Uterus (tissue), 3 donors: ENCODE measurements at regions not wholly inside any gene's neighbourhood (a gene's known extent, or its start where the extent isn't known, plus 50 kb on each side); places are given as distances from the start of the nearest gene placed in this dataset.

Experiments
- DNase-seq, 2 donors: peaks; one replicate each; pipeline ENCODE4 v3.0.0-alpha.2; 2019 to 2020
- H3K27ac ChIP-seq, 2 donors: fragments of 200-600 bp; sonication (generic); 1 replicate in 1 of 2; 2 replicates in 1 of 2; pipeline ENCODE4 v1.5.1; 2016 to 2018
- H3K27me3 ChIP-seq, 2 donors: fragments of 200-600 bp; sonication (generic); one replicate each; pipeline ENCODE4 v1.5.1; 2018 to 2019; ENCODE audit warnings: control low read depth in 1 of 2
- H3K36me3 ChIP-seq, 2 donors: fragments of 200-600 bp; sonication (generic); one replicate each; pipeline ENCODE4 v1.5.1; 2019; ENCODE audit warnings: control low read depth in 1 of 2
- H3K4me1 ChIP-seq, 2 donors: fragments of 200-600 bp; sonication (generic); one replicate each; pipeline ENCODE4 v1.5.1; 2018 to 2019; ENCODE audit warnings: control low read depth in 1 of 2
- H3K4me3 ChIP-seq, 2 donors: fragments of 200-600 bp; sonication (generic); 1 replicate in 1 of 2; 2 replicates in 1 of 2; pipeline ENCODE4 v1.5.1; 2018 to 2019; ENCODE audit warnings: mild to moderate bottlenecking in 1 of 2
- H3K9me3 ChIP-seq, 2 donors: fragments of 200-600 bp; sonication (generic); one replicate each; pipeline ENCODE4 v1.5.1; 2019; ENCODE audit warnings: control low read depth in 1 of 2
- CTCF ChIP-seq, 4 experiments: fragments of 200-600 bp in 2 of 4; fragments of 450-650 bp in 2 of 4; sonication (generic) in 2 of 4; IDR thresholded peaks; one replicate each; pipeline ENCODE4 v1.5.1; 2016 to 2019; ENCODE audit warnings: antibody characterized with exemption in 4 of 4, mild to moderate bottlenecking in 2 of 4, moderate library complexity in 1 of 4
- POLR2A ChIP-seq, 2 donors: fragments of 450-650 bp; IDR thresholded peaks; one replicate each; pipeline ENCODE4 v1.6.1; 2016; ENCODE audit warnings: antibody characterized with exemption in 2 of 2, mild to moderate bottlenecking in 1 of 2, moderate library complexity in 1 of 2
- intact Hi-C: fragments of 100-400 bp; cut with DNase I; formaldehyde crosslinking; loops from one replicate; pipeline ENCODE4 v1.15.1; 2023; ENCODE audit warnings: low total_unique reads
- donor health status: DM: yes; HTN: yes; CAD: no.

GRCh38 chr3:139235192-139235591 lies 108.6 kb upstream of the MRPS22 start:
- H3K4me1 ChIP-seq = no peaks in the 10 kb centered on the region
- H3K4me3 ChIP-seq = no peak overlapping the region
- no peaks in the 10 kb centered on the region for H3K9me3 ChIP-seq
- no peaks in the 10 kb centered on the region for H3K27me3 ChIP-seq
- no peak overlapping the region for H3K27ac ChIP-seq
- H3K36me3 ChIP-seq = no peaks in the 10 kb centered on the region
- TF ChIP-seq POLR2A (IDR thresholded peaks at IDR 0.05) = no peak
- TF ChIP-seq CTCF (IDR thresholded peaks at IDR 0.05) = no peak
- no peak for DNase-seq
- intact Hi-C loops = no loop called here

GRCh38 chr3:139236336-139236735 lies 107.5 kb upstream of the MRPS22 start:
- no peaks in the 10 kb centered on the region for H3K4me1 ChIP-seq
- H3K4me3 ChIP-seq = no peak overlapping the region
- H3K27me3 ChIP-seq = no peaks in the 10 kb centered on the region
- intact Hi-C loops = no loop called here
- H3K27ac ChIP-seq = no peak overlapping the region
- H3K9me3 ChIP-seq = no peaks in the 10 kb centered on the region
- DNase-seq = no peak
- no peaks in the 10 kb centered on the region for H3K36me3 ChIP-seq
- TF ChIP-seq CTCF (IDR thresholded peaks at IDR 0.05) (no peak), POLR2A (IDR thresholded peaks at IDR 0.05) (no peak)

- Histone ChIP-seq H3K27me3 (no peaks in the 10 kb centered on the region), H3K36me3 (no peaks in the 10 kb centered on the region), H3K27ac (no peak overlapping the region), H3K9me3 (no peaks in the 10 kb centered on the region), H3K4me1 (no peaks in the 10 kb centered on the region), H3K4me3 (peak overlapping the region in 1 of 2 donors; percentile 4)
- DNase-seq = no peak
- TF ChIP-seq POLR2A (IDR thresholded peaks at IDR 0.05) (no peak), CTCF (IDR thresholded peaks at IDR 0.05) (no peak)
- intact Hi-C loops = no loop called here
Measured at GRCh38 chr3:139238281-139239030, 105.4 kb upstream of the MRPS22 start.

GRCh38 chr3:139239550-139239949 lies 104.3 kb upstream of the MRPS22 start:
- intact Hi-C loops = no loop called here
- TF ChIP-seq CTCF (IDR thresholded peaks at IDR 0.05) (no peak), POLR2A (IDR thresholded peaks at IDR 0.05) (no peak)
- no peaks in the 10 kb centered on the region for H3K27me3 ChIP-seq
- H3K9me3 ChIP-seq = no peaks in the 10 kb centered on the region
- no peaks in the 10 kb centered on the region for H3K36me3 ChIP-seq
- H3K27ac ChIP-seq = no peak overlapping the region
- no peak for DNase-seq
- H3K4me3 ChIP-seq = no peak overlapping the region
- no peaks in the 10 kb centered on the region for H3K4me1 ChIP-seq

- H3K4me1 ChIP-seq = no peaks in the 10 kb centered on the region
- H3K27me3 ChIP-seq = no peaks in the 10 kb centered on the region
- H3K36me3 ChIP-seq = no peaks in the 10 kb centered on the region
- TF ChIP-seq CTCF (IDR thresholded peaks at IDR 0.05) (no peak), POLR2A (IDR thresholded peaks at IDR 0.05) (no peak)
- H3K4me3 ChIP-seq = no peak overlapping the region
- DNase-seq = no peak
- no peak overlapping the region for H3K27ac ChIP-seq
- H3K9me3 ChIP-seq = no peaks in the 10 kb centered on the region
- intact Hi-C loops = no loop called here
Measured at GRCh38 chr3:139241783-139242182, 102.0 kb upstream of the MRPS22 start.
